Heart left ventricle (tissue), 16 donors: ENCODE measurements at regions not wholly inside any gene's neighbourhood (a gene's known extent, or its start where the extent isn't known, plus 50 kb on each side); places are given as distances from the start of the nearest gene placed in this dataset.

ENCODE experiments used
- ATAC-seq, 4 donors: fragments of 200-7000 bp; cut with Tn5 transposase; one replicate each; pipeline ENCODE4 v1.9.1; 2020 to 2022; ENCODE audit warnings: moderate library complexity in 4 of 4, mild to moderate bottlenecking in 3 of 4, moderate number of reproducible peaks in 1 of 4
- DNase-seq, 5 donors: peaks; one replicate each; pipeline ENCODE4 v3.0.0-alpha.2; 2020
- H3K27ac ChIP-seq, 12 donors: fragments of 200-600 bp; sonication (generic) in 4 of 12; one replicate each; pipeline versions ENCODE4 v1.5.0 to v1.8.0; 2016 to 2022; ENCODE audit warnings: mild to moderate bottlenecking in 2 of 12
- H3K27me3 ChIP-seq, 9 donors: fragments of 200-600 bp; sonication (generic) in 2 of 9; one replicate each; pipeline versions ENCODE4 v1.5.1 to v1.8.0; 2016 to 2022; ENCODE audit warnings: mild to moderate bottlenecking in 3 of 9
- H3K36me3 ChIP-seq, 9 donors: fragments of 200-600 bp; sonication (generic) in 2 of 9; one replicate each; pipeline versions ENCODE4 v1.5.0 to v1.8.0; 2018 to 2022; ENCODE audit warnings: mild to moderate bottlenecking in 2 of 9
- H3K4me1 ChIP-seq, 12 donors: fragments of 200-600 bp; sonication (generic) in 4 of 12; one replicate each; pipeline versions ENCODE4 v1.5.0 to v1.8.0; 2016 to 2022; ENCODE audit warnings: mild to moderate bottlenecking in 3 of 12
- H3K4me3 ChIP-seq, 12 donors: fragments of 200-600 bp; sonication (generic) in 4 of 12; one replicate each; pipeline versions ENCODE4 v1.5.0 to v1.8.0; 2017 to 2022; ENCODE audit warnings: mild to moderate bottlenecking in 9 of 12, moderate library complexity in 4 of 12
- H3K9me3 ChIP-seq, 12 donors: fragments of 200-600 bp; sonication (generic) in 4 of 12; one replicate each; pipeline versions ENCODE4 v1.5.0 to v1.8.0; 2016 to 2022; ENCODE audit warnings: mild to moderate bottlenecking in 1 of 12
- POLR2A ChIP-seq, 2 donors: fragments of 450-650 bp; IDR thresholded peaks; one replicate each; pipeline ENCODE4 v1.6.1; 2017; ENCODE audit warnings: antibody characterized with exemption in 2 of 2, mild to moderate bottlenecking in 2 of 2, moderate library complexity in 2 of 2
- WGBS, 4 donors: extraction: QIAGEN DNeasy Blood & Tissue Kit in 2 of 4; methylation state at CpG; one replicate each; pipeline versions ENCODE4 v1.1.5 to v1.1.7; 2013 to 2018; 5-methylcytosine and 5-hydroxymethylcytosine counted together
- intact Hi-C, 10 donors: fragments of 100-400 bp; cut with DNase I; formaldehyde crosslinking; loops; one replicate each; pipeline versions ENCODE4 v1.11.1 to v1.14.2; 2022
- TF ChIP-seq, protein P1 (sequence below), 12 donors: fragments of 200-600 bp; sonication (generic) in 4 of 12; IDR thresholded peaks; one replicate each; pipeline versions ENCODE4 v1.5.0 to v1.8.0; 2018 to 2022; ENCODE audit warnings: antibody characterized with exemption in 12 of 12, mild to moderate bottlenecking in 5 of 12
- donor health status: ischemic (EF 13 %, LVEDD 7.1; RV severe dilation, severe dysfunction).
- donor health status: healthy with polysubstance abuse.
- donor health status: DM: no; HTN: yes; CAD: no.
- donor health status: DM: no; HTN: no; CAD: no.
- donor health status: ischemic (EF 25% LVEDD 6.9; RV normal size, moderate dysfunction).
- donor health status: ischemic (EF 25% LVEDD 5.7; RV mildly dilated, moderate dysfunction).
- donor health status: healthy.
- donor health status: DM: yes; HTN: yes; CAD: no.
- donor health status: ischemic (EF 35%, LVEDD 5.7; RV mildly dilated, moderate dysfunction).
- donor health status: nonischemic (EF 11% LVEDD 7.7; RV severe dilation, severe dysfunction).
- donor health status: DM: yes; HTN: yes; CAD: no.
- donor health status: PGD.
- donor health status: ischemic (EF 29% LVEDD 5.4; RV normal size, mild dysfunction).
- donor health status: nonischemic (EF 23%, LVEDD 6.1; RV moderate dilation, normal function).

GRCh38 chr12:42793166-42793565 lies 203.6 kb upstream of the PRICKLE1 start:
- 96 to 98% (median 98%) methylated on average over 1 of the region's 1 CpG for WGBS, 4 donors
- Histone ChIP-seq H3K27me3 (no peaks in the 10 kb centered on the region), H3K27ac (no peak overlapping the region), H3K4me1 (peaks cover 0 to 17% (median 2%) of the 10 kb centered on the region in 12 donors), H3K4me3 (no peak overlapping the region), H3K9me3 (no peaks in the 10 kb centered on the region), H3K36me3 (no peaks in the 10 kb centered on the region)
- ATAC-seq = no peak
- TF ChIP-seq POLR2A (IDR thresholded peaks at IDR 0.05) = no peak
- TF ChIP-seq, protein P1, sequence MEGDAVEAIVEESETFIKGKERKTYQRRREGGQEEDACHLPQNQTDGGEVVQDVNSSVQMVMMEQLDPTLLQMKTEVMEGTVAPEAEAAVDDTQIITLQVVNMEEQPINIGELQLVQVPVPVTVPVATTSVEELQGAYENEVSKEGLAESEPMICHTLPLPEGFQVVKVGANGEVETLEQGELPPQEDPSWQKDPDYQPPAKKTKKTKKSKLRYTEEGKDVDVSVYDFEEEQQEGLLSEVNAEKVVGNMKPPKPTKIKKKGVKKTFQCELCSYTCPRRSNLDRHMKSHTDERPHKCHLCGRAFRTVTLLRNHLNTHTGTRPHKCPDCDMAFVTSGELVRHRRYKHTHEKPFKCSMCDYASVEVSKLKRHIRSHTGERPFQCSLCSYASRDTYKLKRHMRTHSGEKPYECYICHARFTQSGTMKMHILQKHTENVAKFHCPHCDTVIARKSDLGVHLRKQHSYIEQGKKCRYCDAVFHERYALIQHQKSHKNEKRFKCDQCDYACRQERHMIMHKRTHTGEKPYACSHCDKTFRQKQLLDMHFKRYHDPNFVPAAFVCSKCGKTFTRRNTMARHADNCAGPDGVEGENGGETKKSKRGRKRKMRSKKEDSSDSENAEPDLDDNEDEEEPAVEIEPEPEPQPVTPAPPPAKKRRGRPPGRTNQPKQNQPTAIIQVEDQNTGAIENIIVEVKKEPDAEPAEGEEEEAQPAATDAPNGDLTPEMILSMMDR (IDR thresholded peaks at IDR 0.05) = no peak
- intact Hi-C loops = loop anchor here in 1 of 10 donors (10.0 kb wide), 1 partner anchor 198 kb away; no protein-coding TSS in a partner anchor
- DNase-seq = no peak

GRCh38 chr12:42792265-42792664 lies 202.7 kb upstream of the PRICKLE1 start:
- no peak overlapping the region for H3K27ac ChIP-seq
- no peak overlapping the region for H3K4me3 ChIP-seq
- no peaks in the 10 kb centered on the region for H3K36me3 ChIP-seq
- TF ChIP-seq POLR2A (IDR thresholded peaks at IDR 0.05) = no peak
- TF ChIP-seq, protein P1 (IDR thresholded peaks at IDR 0.05) = peak in 2 of 12 donors; percentile 9 to 14
- intact Hi-C loops = loop anchor here in 1 of 10 donors (10.0 kb wide), 1 partner anchor 197 kb away; no protein-coding TSS in a partner anchor
- no peaks in the 10 kb centered on the region for H3K27me3 ChIP-seq
- DNase-seq (no peak), ATAC-seq (no peak)
- H3K4me1 ChIP-seq = peaks cover 0 to 17% (median 2%) of the 10 kb centered on the region in 12 donors
- H3K9me3 ChIP-seq = no peaks in the 10 kb centered on the region

DNA sequence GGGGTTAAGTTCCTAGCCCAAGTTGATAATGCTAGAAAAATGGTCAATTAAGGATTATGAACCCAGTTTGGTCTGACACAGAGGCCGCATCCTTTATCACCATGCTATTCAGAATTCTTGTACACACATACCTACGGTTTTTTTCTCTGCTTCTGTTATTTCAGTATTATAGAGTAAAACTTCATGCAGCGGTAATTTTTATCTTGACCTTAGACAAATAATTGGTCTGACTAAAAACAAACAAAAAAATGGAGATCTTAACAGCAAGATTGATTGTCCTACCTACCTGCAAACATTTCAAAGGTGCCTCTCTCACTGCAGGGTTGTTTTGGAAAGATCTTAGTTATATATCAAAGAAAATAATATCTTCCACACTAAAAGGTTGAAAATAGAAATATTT lies 201.9 kb upstream of the PRICKLE1 start:
- Histone ChIP-seq H3K27ac (no peak overlapping the region), H3K4me3 (no peak overlapping the region), H3K4me1 (peaks cover 0 to 17% (median 2%) of the 10 kb centered on the region in 12 donors), H3K36me3 (no peaks in the 10 kb centered on the region), H3K27me3 (no peaks in the 10 kb centered on the region), H3K9me3 (no peaks in the 10 kb centered on the region)
- TF ChIP-seq POLR2A (IDR thresholded peaks at IDR 0.05) = no peak
- TF ChIP-seq, protein P1 (IDR thresholded peaks at IDR 0.05) = no peak
- no peak for ATAC-seq
- intact Hi-C loops = loop anchor here in 2 of 10 donors (2.0 to 10.0 kb wide), 2 partner anchors 55 to 197 kb away; no protein-coding TSS in a partner anchor
- WGBS, 4 donors = 95 to 98% (median 96%) methylated on average over 3 of the region's 3 CpGs
- no peak for DNase-seq

GRCh38 chr12:42790761-42791151 lies 201.2 kb upstream of the PRICKLE1 start:
- no peak for TF ChIP-seq POLR2A (IDR thresholded peaks at IDR 0.05)
- TF ChIP-seq, protein P1 (IDR thresholded peaks at IDR 0.05) = no peak
- ATAC-seq = peak in 1 of 4 donors; percentile 56
- no peak overlapping the region for H3K4me3 ChIP-seq

More at GRCh38 chr12:42790761-42791151, 201.2 kb upstream of the PRICKLE1 start:
- H3K4me1 ChIP-seq = peaks cover 0 to 17% (median 2%) of the 10 kb centered on the region in 12 donors
- no peak for DNase-seq
- H3K27ac ChIP-seq = peak overlapping the region in 1 of 12 donors; percentile 49
- no peaks in the 10 kb centered on the region for H3K9me3 ChIP-seq
- no peaks in the 10 kb centered on the region for H3K36me3 ChIP-seq
- no peaks in the 10 kb centered on the region for H3K27me3 ChIP-seq
- intact Hi-C loops = loop anchor here in 2 of 10 donors (2.0 to 10.0 kb wide), 2 partner anchors 54 to 196 kb away; no protein-coding TSS in a partner anchor
